D341Med (cell line): ENCODE measurements at regions not wholly inside any gene's neighbourhood (a gene's known extent, or its start where the extent isn't known, plus 50 kb on each side); places are given as distances from the start of the nearest gene placed in this dataset.

Experiments
- DNase-seq: peaks from one replicate; pipeline ENCODE4 v3.0.0; 2012; ENCODE audit warnings: low spot score

GRCh38 chr17:12590417-12590816 is 75.3 kb upstream of the MYOCD start:
- DNase-seq: no peak

GRCh38 chr17:12591021-12591735 is 74.5 kb upstream of the MYOCD start:
- DNase-seq: no peak

GRCh38 chr17:12592941-12593340 is 72.7 kb upstream of the MYOCD start:
- DNase-seq: no peak

- DNase-seq: no peak
Observed at GRCh38 chr17:12596961-12597360, 68.7 kb upstream of the MYOCD start.

- no peak for DNase-seq
Observed at GRCh38 chr17:12597895-12598294, 67.8 kb upstream of the MYOCD start.

GRCh38 chr17:12599186-12599920 is 66.3 kb upstream of the MYOCD start:
- no peak for DNase-seq

GRCh38 chr17:12600349-12600748 is 65.3 kb upstream of the MYOCD start:
- DNase-seq: no peak

GRCh38 chr17:12603566-12603965 is 62.1 kb upstream of the MYOCD start:
- no peak for DNase-seq

- no peak for DNase-seq
Observed at GRCh38 chr17:12605222-12605621, 60.5 kb upstream of the MYOCD start.

- no peak for DNase-seq
Observed at GRCh38 chr17:12613566-12613965, 52.1 kb upstream of the MYOCD start.
